HG03521 (cell line): ENCODE measurements at regions not wholly inside any gene's neighbourhood (a gene's known extent, or its start where the extent isn't known, plus 50 kb on each side); places are given as distances from the start of the nearest gene placed in this dataset.

Experiments used
- ATAC-seq: cut with Tn5 transposase; IDR thresholded peaks from one replicate; pipeline ENCODE4 v1.9.1; 2021; ENCODE audit warnings: mild to moderate bottlenecking, moderate library complexity; ENCODE audit not compliant: unreplicated experiment

GRCh38 chr6:169048185-169048864 lies 205.3 kb downstream of the THBS2 start:
- ATAC-seq = no peak

- no peak for ATAC-seq
Observed at GRCh38 chr6:169047345-169047744, 206.3 kb downstream of the THBS2 start.

- ATAC-seq = no peak
Observed at GRCh38 chr6:169046483-169047192, 207.0 kb downstream of the THBS2 start.

GRCh38 chr6:169046021-169046420 lies 207.6 kb downstream of the THBS2 start:
- ATAC-seq = no peak

- no peak for ATAC-seq
Observed at GRCh38 chr6:169045486-169045885, 208.2 kb downstream of the THBS2 start.

- no peak for ATAC-seq
Observed at GRCh38 chr6:169044381-169045230, 209.0 kb downstream of the THBS2 start.

GRCh38 chr6:169042061-169042460 lies 211.6 kb downstream of the THBS2 start:
- no peak for ATAC-seq

GRCh38 chr6:169041078-169041477 lies 212.6 kb downstream of the THBS2 start:
- no peak for ATAC-seq

- no peak for ATAC-seq
Observed at GRCh38 chr6:169038691-169039090, 215.0 kb downstream of the THBS2 start.

GRCh38 chr6:169035385-169036240 lies 218.0 kb downstream of the THBS2 start:
- ATAC-seq = no peak

GRCh38 chr6:169034516-169035167 lies 219.0 kb downstream of the THBS2 start:
- ATAC-seq = no peak

GRCh38 chr6:169029861-169030260 lies 223.8 kb downstream of the THBS2 start:
- no peak for ATAC-seq

- ATAC-seq = no peak
Observed at GRCh38 chr6:169028343-169028742, 225.3 kb downstream of the THBS2 start.

GRCh38 chr6:169026175-169026574 lies 227.5 kb downstream of the THBS2 start:
- no peak for ATAC-seq

- no peak for ATAC-seq
Observed at GRCh38 chr6:169024047-169024660, 229.5 kb downstream of the THBS2 start.

GRCh38 chr6:169023161-169023874 lies 230.3 kb downstream of the THBS2 start:
- ATAC-seq = no peak

- ATAC-seq = no peak
Observed at GRCh38 chr6:169022079-169022478, 231.6 kb downstream of the THBS2 start.

- no peak for ATAC-seq
Observed at GRCh38 chr6:169020821-169021220, 232.8 kb downstream of the THBS2 start.
